GM12878 (cell line): ENCODE measurements at regions not wholly inside any gene's neighbourhood (a gene's known extent, or its start where the extent isn't known, plus 50 kb on each side); places are given as distances from the start of the nearest gene placed in this dataset.

Experiments used
- ATAC-seq: fragments of 200-7000 bp; cut with Tn5 transposase; 3 replicates; pipeline ENCODE4 v1.9.1; 2020; ENCODE audit warnings: mild to moderate bottlenecking, moderate library complexity
- BruUV-seq: library from RNA; stranded (reverse); fragments of 400-500 nt; replicated peaks from 2 replicates; lab custom pipeline; 2021; lab: Mats Ljungman, UMichigan
- CTCF ChIA-PET: fragments of 300-600 bp; sonication (Branson Sonifier 250); formaldehyde crosslinking; extraction: SDS; loops from one replicate; lab custom pipeline; 2021; ENCODE audit warnings: inconsistent platforms; lab: Yijun Ruan, JAX
- POLR2A ChIA-PET: fragments of 350-600 bp; formaldehyde crosslinking; extraction: SDS; loops from one replicate; lab custom pipeline; 2021; ENCODE audit warnings: inconsistent platforms; lab: Charles Lee
- RAD21 ChIA-PET: fragments of 300-600 bp; sonication (Branson Sonifier 250); formaldehyde crosslinking; loops from one replicate; lab custom pipeline; 2023; ENCODE audit warnings: antibody characterized with exemption; ENCODE audit not compliant: unreplicated experiment; lab: Charles Lee
- SMC1A ChIA-PET: fragments of 300-600 bp; sonication (Branson Sonifier 250); formaldehyde crosslinking; loops from one replicate; lab custom pipeline; 2023; ENCODE audit not compliant: unreplicated experiment, uncharacterized antibody; lab: Charles Lee
- DNase-seq: peaks from one replicate; pipeline ENCODE4 v3.0.0-alpha.2; 2011; ENCODE audit warnings: low read depth, low spot score
- FAIRE-seq: peaks from 3 replicates; lab custom pipeline; 2011; peaks lifted over from hg19 to GRCh38; lab: Jason Lieb, UNC
- H2AFZ ChIP-seq: 2 replicates; pipeline ENCODE4 v1.6.0; 2011; ENCODE audit warnings: low read depth, low read length, control low read depth; ENCODE audit not compliant: control insufficient read depth
- H3K27ac ChIP-seq: 2 replicates; pipeline ENCODE4 v1.5.1; 2011; ENCODE audit warnings: control low read depth; ENCODE audit not compliant: control insufficient read depth, insufficient read depth
- H3K27me3 ChIP-seq, 2 experiments: replicated peaks in 1 of 2; 2 replicates each; pipeline versions ENCODE4 v1.6.0 to v1.6.1; 2011; ENCODE audit warnings: low read length in 1 of 2; ENCODE audit not compliant: control insufficient read depth in 2 of 2, insufficient read depth in 2 of 2
- H3K36me3 ChIP-seq, 2 experiments: 2 replicates each; pipeline ENCODE4 v1.5.1; 2011; ENCODE audit warnings: low read length in 1 of 2; ENCODE audit not compliant: control insufficient read depth in 2 of 2, insufficient read depth in 2 of 2
- H3K4me1 ChIP-seq: 2 replicates; pipeline ENCODE4 v1.6.1; 2011; ENCODE audit warnings: mild to moderate bottlenecking, low read length, moderate library complexity, mixed read lengths; ENCODE audit not compliant: control insufficient read depth, insufficient read depth
- H3K4me2 ChIP-seq: 2 replicates; pipeline ENCODE4 v1.6.0; 2011; ENCODE audit warnings: control low read depth; ENCODE audit not compliant: control insufficient read depth, insufficient read depth
- H3K4me3 ChIP-seq: fragments of 200-600 bp; sonication (generic); 2 replicates; pipeline ENCODE4 v1.5.1; 2016
- H3K79me2 ChIP-seq: 2 replicates; pipeline ENCODE4 v1.6.0; 2011; ENCODE audit warnings: low read length; ENCODE audit not compliant: control insufficient read depth, insufficient read depth
- H3K9ac ChIP-seq: 2 replicates; pipeline ENCODE4 v1.8.0; 2011; ENCODE audit warnings: low read length, control low read depth, mixed read lengths; ENCODE audit not compliant: control insufficient read depth, insufficient read depth
- H3K9me3 ChIP-seq: replicated peaks from 3 replicates; pipeline ENCODE4 v1.5.1; 2011; ENCODE audit warnings: mild to moderate bottlenecking, low read length; ENCODE audit not compliant: control insufficient read depth, insufficient read depth
- H4K20me1 ChIP-seq: 2 replicates; pipeline ENCODE4 v1.6.0; 2011; ENCODE audit not compliant: control insufficient read depth, insufficient read depth
- BHLHE40 ChIP-seq, 2 experiments: fragments of 450-650 bp in 1 of 2; IDR thresholded peaks; 2 replicates each; pipeline ENCODE4 v1.6.1; 2011 to 2017; ENCODE audit warnings: low read depth in 2 of 2, borderline replicate concordance in 1 of 2, improper control_type of control experiment in 1 of 2, low read length in 1 of 2, mild to moderate bottlenecking in 1 of 2
- BRCA1 ChIP-seq: IDR thresholded peaks from 2 replicates; pipeline ENCODE4 v1.6.1; 2011; ENCODE audit warnings: low read depth, low read length, improper control_type of control experiment
- CEBPB ChIP-seq, 2 experiments: fragments of 150-350 bp in 1 of 2; IDR thresholded peaks; 2 replicates each; pipeline ENCODE4 v1.6.1; 2012 to 2014; ENCODE audit warnings: low read depth in 2 of 2, low read length in 2 of 2, borderline replicate concordance in 1 of 2, inconsistent platforms in 1 of 2
- EGR1 ChIP-seq, 2 experiments: IDR thresholded peaks; 1 replicate in 1 of 2; 2 replicates in 1 of 2; pipeline ENCODE4 v1.6.1; 2011 to 2012; ENCODE audit warnings: low read depth in 2 of 2, low read length in 2 of 2, borderline replicate concordance in 1 of 2, mild to moderate bottlenecking in 1 of 2, moderate library complexity in 1 of 2
- ETV6 ChIP-seq, 2 experiments: fragments of 450-650 bp in 1 of 2; IDR thresholded peaks in 1 of 2; conservative IDR thresholded peaks in 1 of 2; 2 replicates each; pipeline ENCODE4 v1.6.1; 2014; ENCODE audit warnings: antibody characterized with exemption in 1 of 2, borderline replicate concordance in 1 of 2, low read depth in 1 of 2, mild to moderate bottlenecking in 1 of 2, moderate library complexity in 1 of 2
- FOXK2 ChIP-seq: fragments of 450-650 bp; IDR thresholded peaks from 2 replicates; pipeline ENCODE4 v1.6.1; 2017; ENCODE audit warnings: mild to moderate bottlenecking, moderate library complexity
- HDAC6 ChIP-seq: fragments of 200-600 bp; sonication (generic); IDR thresholded peaks from one replicate; pipeline ENCODE4 v1.8.0; 2017; ENCODE audit warnings: antibody characterized with exemption; ENCODE audit not compliant: unreplicated experiment
- IKZF2 ChIP-seq, 2 experiments: fragments of 450-650 bp; IDR thresholded peaks; 2 replicates each; pipeline ENCODE4 v1.6.1; 2017; ENCODE audit warnings: mild to moderate bottlenecking in 2 of 2, moderate library complexity in 2 of 2
- NKRF ChIP-seq: fragments of 450-650 bp; conservative IDR thresholded peaks from 2 replicates; pipeline ENCODE4 v1.6.1; 2017; ENCODE audit warnings: mild to moderate bottlenecking, moderate library complexity
- PKNOX1 ChIP-seq: fragments of 450-650 bp; IDR thresholded peaks from 2 replicates; pipeline ENCODE4 v1.6.1; 2016; ENCODE audit warnings: mild to moderate bottlenecking
- POLR2A ChIP-seq: IDR thresholded peaks from 2 replicates; pipeline ENCODE4 v1.6.1; 2011; ENCODE audit warnings: low read depth, mild to moderate bottlenecking, low read length
- SKIL ChIP-seq: fragments of 450-650 bp; IDR thresholded peaks from 2 replicates; pipeline ENCODE4 v1.6.1; 2017; ENCODE audit warnings: mild to moderate bottlenecking, low read depth, inconsistent platforms; ENCODE audit not compliant: poor library complexity, severe bottlenecking
- SMC3 ChIP-seq: IDR thresholded peaks from 2 replicates; pipeline ENCODE4 v1.6.1; 2011; ENCODE audit warnings: low read length, improper control_type of control experiment, borderline replicate concordance
- YY1 ChIP-seq: IDR thresholded peaks from 2 replicates; pipeline ENCODE4 v1.6.1; 2011; ENCODE audit warnings: low read depth, mild to moderate bottlenecking, low read length
- ZBTB40 ChIP-seq: fragments of 450-650 bp; IDR thresholded peaks from 2 replicates; pipeline ENCODE4 v1.6.1; 2016; ENCODE audit warnings: mild to moderate bottlenecking, moderate library complexity, borderline replicate concordance
- ZNF207 ChIP-seq: fragments of 450-650 bp; IDR thresholded peaks from 2 replicates; pipeline ENCODE4 v1.6.1; 2014; ENCODE audit warnings: antibody characterized with exemption, mild to moderate bottlenecking, borderline replicate concordance
- WGBS: methylation state at CpG from one replicate; pipeline ENCODE4 v1.1.6; 2016; ENCODE audit warnings: low lambda C conversion rate; ENCODE audit not compliant: insufficient replicate concordance, insufficient coverage; ENCODE audit errors: missing lambda C conversion rate; 5-methylcytosine and 5-hydroxymethylcytosine counted together
- in situ Hi-C: fragments of 300-500 bp; cut with MboI; formaldehyde crosslinking; loops from 9 replicates; pipeline ENCODE4 v1.14.3; 2018; ENCODE audit warnings: mixed read lengths
- intact Hi-C: fragments of 100-400 bp; cut with micrococcal nuclease; formaldehyde crosslinking; loops from one replicate; pipeline ENCODE4 v1.14.2; 2022; ENCODE audit not compliant: unreplicated experiment

GRCh38 chr2:10983711-10984110, 72.0 kb downstream of the KCNF1 start:
- CTCF ChIA-PET: no interaction called here
- no peak overlapping the region for H3K9ac ChIP-seq
- H3K36me3 ChIP-seq: no peaks in the 10 kb centered on the region
- H4K20me1 ChIP-seq: no peaks in the 10 kb centered on the region
- no peak overlapping the region for H3K27ac ChIP-seq
- in situ Hi-C loops: no loop called here
- SMC1A ChIA-PET: no interaction called here
- POLR2A ChIA-PET: no interaction called here
- WGBS: 28% methylated on average over 12 of the region's 12 CpGs
- no peak overlapping the region for H3K4me3 ChIP-seq
- no peak overlapping the region for H3K4me2 ChIP-seq
- intact Hi-C loops: no loop called here
- no peaks in the 10 kb centered on the region for H3K4me1 ChIP-seq
- FAIRE-seq (no peak), DNase-seq (no peak), ATAC-seq (no peak)
- no TSS peak for BruUV-seq
- H3K79me2 ChIP-seq: no peaks in the 10 kb centered on the region
- H3K9me3 ChIP-seq: no peaks in the 10 kb centered on the region
- peaks cover 0 to 2% of the 10 kb centered on the region in 2 experiments; a peak in 2 of 4 replicates for H3K27me3 ChIP-seq
- no peak overlapping the region for H2AFZ ChIP-seq
- RAD21 ChIA-PET: no interaction called here
- no peak for TF ChIP-seq NKRF
- TF ChIP-seq IKZF2 (IDR thresholded peaks at IDR 0.05): no peak
- TF ChIP-seq SKIL: no peak
- no peak for TF ChIP-seq FOXK2
- TF ChIP-seq POLR2A: no peak
- TF ChIP-seq ETV6 (conservative IDR thresholded peaks at IDR 0.05 in 1 of 2, IDR thresholded peaks at IDR 0.05 in 1 of 2; ENCODE audit: borderline replicate concordance in 1 of 2, low read depth in 1 of 2): no peak
- no peak for TF ChIP-seq ZNF207
- TF ChIP-seq ZBTB40: no peak
- no peak for TF ChIP-seq HDAC6
- no peak for TF ChIP-seq CEBPB (IDR thresholded peaks at IDR 0.05; ENCODE audit: borderline replicate concordance in 1 of 2, low read depth in 2 of 2, low read length in 2 of 2)
- no peak for TF ChIP-seq SMC3
- TF ChIP-seq YY1: no peak
- no peak for TF ChIP-seq PKNOX1
- TF ChIP-seq BHLHE40 (IDR thresholded peaks at IDR 0.05; ENCODE audit: borderline replicate concordance in 1 of 2, low read depth in 2 of 2, low read length in 1 of 2): no peak
- no peak for TF ChIP-seq EGR1 (IDR thresholded peaks at IDR 0.05; ENCODE audit: borderline replicate concordance in 1 of 2, low read depth in 2 of 2, low read length in 2 of 2)
- TF ChIP-seq BRCA1: no peak
